Right cardiac atrium (tissue), 5 donors: ENCODE measurements at regions not wholly inside any gene's neighbourhood (a gene's known extent, or its start where the extent isn't known, plus 50 kb on each side); places are given as distances from the start of the nearest gene placed in this dataset.

ENCODE experiments used
- ATAC-seq, 2 donors: fragments of 200-7000 bp; cut with Tn5 transposase; one replicate each; pipeline versions ENCODE4 v1.8.0 to v1.9.1; 2020; ENCODE audit warnings: moderate library complexity in 2 of 2, mild to moderate bottlenecking in 1 of 2
- DNase-seq, 3 donors: peaks; one replicate each; pipeline ENCODE4 v3.0.0-alpha.2; 2020
- H3K27ac ChIP-seq: one replicate; pipeline ENCODE4 v1.5.1; 2013; ENCODE audit warnings: mild to moderate bottlenecking, low read length, control low read depth, moderate library complexity
- H3K27me3 ChIP-seq: one replicate; pipeline ENCODE4 v1.6.1; 2013; ENCODE audit not compliant: control insufficient read depth, insufficient read depth
- H3K4me1 ChIP-seq: one replicate; pipeline ENCODE4 v1.6.1; 2013; ENCODE audit warnings: low read length; ENCODE audit not compliant: control insufficient read depth, insufficient read depth
- H3K4me3 ChIP-seq: one replicate; pipeline ENCODE4 v1.5.1; 2013; ENCODE audit warnings: low read length, control low read depth
- H3K9me3 ChIP-seq: one replicate; pipeline ENCODE4 v1.6.1; 2013; ENCODE audit warnings: low read length; ENCODE audit not compliant: control insufficient read depth
- WGBS: extraction: QIAGEN DNeasy Blood & Tissue Kit; methylation state at CpG from one replicate; pipeline ENCODE4 v1.1.7; 2013; 5-methylcytosine and 5-hydroxymethylcytosine counted together
- intact Hi-C, 4 donors: fragments of 100-400 bp; cut with DNase I; formaldehyde crosslinking; loops; one replicate each; pipeline versions ENCODE4 v1.11.0 to v1.14.0; 2022 to 2023
- donor health status: healthy with polysubstance abuse.
- donor health status: DM: no; HTN: yes; CAD: no.
- donor health status: DM: no; HTN: no; CAD: no.
- donor health status: DM: no; HTN: yes; CAD: no; lungs with severe emphysema.
- donor health status: DM: yes; HTN: yes; CAD: no.

GRCh38 chr15:69853544-69853951 is 244.2 kb downstream of the TLE3 start:
- Histone ChIP-seq H3K9me3 (no peaks in the 10 kb centered on the region), H3K27me3 (no peaks in the 10 kb centered on the region), H3K4me3 (no peak overlapping the region), H3K4me1 (no peaks in the 10 kb centered on the region), H3K27ac (no peak overlapping the region)
- 81% methylated on average over 6 of the region's 6 CpGs for WGBS
- DNase-seq (no peak), ATAC-seq (peak in 1 of 2 donors; percentile 32)
- intact Hi-C loops = no loop called here

- DNase-seq (no peak), ATAC-seq (no peak)
- no peaks in the 10 kb centered on the region for H3K4me1 ChIP-seq
- H3K27me3 ChIP-seq = no peaks in the 10 kb centered on the region
- H3K4me3 ChIP-seq = no peak overlapping the region
- 73% methylated on average over 4 of the region's 4 CpGs for WGBS
- H3K9me3 ChIP-seq = no peaks in the 10 kb centered on the region
- intact Hi-C loops = no loop called here
- H3K27ac ChIP-seq = no peak overlapping the region
Measured at GRCh38 chr15:69854001-69854400, 243.7 kb downstream of the TLE3 start.

GRCh38 chr15:69854521-69855181 is 243.1 kb downstream of the TLE3 start:
- Histone ChIP-seq H3K27me3 (no peaks in the 10 kb centered on the region), H3K9me3 (no peaks in the 10 kb centered on the region), H3K4me3 (no peak overlapping the region), H3K4me1 (no peaks in the 10 kb centered on the region), H3K27ac (no peak overlapping the region)
- DNase-seq (no peak), ATAC-seq (no peak)
- WGBS = 55% methylated on average over 11 of the region's 11 CpGs
- intact Hi-C loops = no loop called here

GRCh38 chr15:69855258-69856000 is 242.3 kb downstream of the TLE3 start:
- DNase-seq = no peak
- intact Hi-C loops = no loop called here

GRCh38 chr15:69857250-69857649 is 240.5 kb downstream of the TLE3 start:
- no peaks in the 10 kb centered on the region for H3K27me3 ChIP-seq
- intact Hi-C loops = no loop called here
- DNase-seq (no peak), ATAC-seq (no peak)
- H3K9me3 ChIP-seq = no peaks in the 10 kb centered on the region
- H3K4me3 ChIP-seq = no peak overlapping the region
- H3K27ac ChIP-seq = no peak overlapping the region
- no peaks in the 10 kb centered on the region for H3K4me1 ChIP-seq
- 93% methylated on average over 6 of the region's 6 CpGs for WGBS

More at GRCh38 chr15:69855258-69856000, 242.3 kb downstream of the TLE3 start:
- Histone ChIP-seq H3K27me3 (no peaks in the 10 kb centered on the region), H3K4me1 (no peaks in the 10 kb centered on the region), H3K4me3 (no peak overlapping the region), H3K27ac (no peak overlapping the region), H3K9me3 (no peaks in the 10 kb centered on the region)
- no peak for ATAC-seq
- 90% methylated on average over 13 of the region's 13 CpGs for WGBS

- Histone ChIP-seq H3K4me1 (no peaks in the 10 kb centered on the region), H3K4me3 (no peak overlapping the region), H3K27ac (no peak overlapping the region), H3K9me3 (no peaks in the 10 kb centered on the region), H3K27me3 (no peaks in the 10 kb centered on the region)
- WGBS = 74% methylated on average over 10 of the region's 10 CpGs
- intact Hi-C loops = no loop called here
- no peak for DNase-seq
- no peak for ATAC-seq
Measured at GRCh38 chr15:69857686-69858391, 239.9 kb downstream of the TLE3 start.

- no peak overlapping the region for H3K4me3 ChIP-seq
- ATAC-seq (no peak), DNase-seq (no peak)
- intact Hi-C loops = no loop called here
- WGBS = 90% methylated on average over 5 of the region's 5 CpGs
- H3K27me3 ChIP-seq = no peaks in the 10 kb centered on the region
- H3K4me1 ChIP-seq = no peaks in the 10 kb centered on the region
- no peaks in the 10 kb centered on the region for H3K9me3 ChIP-seq
- no peak overlapping the region for H3K27ac ChIP-seq
Measured at GRCh38 chr15:69858456-69858855, 239.3 kb downstream of the TLE3 start.

- DNase-seq (no peak), ATAC-seq (no peak)
- WGBS = 95% methylated on average over 5 of the region's 5 CpGs
- H3K9me3 ChIP-seq = no peaks in the 10 kb centered on the region
- H3K27me3 ChIP-seq = no peaks in the 10 kb centered on the region
- no peak overlapping the region for H3K27ac ChIP-seq
- intact Hi-C loops = no loop called here
- H3K4me1 ChIP-seq = no peaks in the 10 kb centered on the region
- H3K4me3 ChIP-seq = no peak overlapping the region
Measured at GRCh38 chr15:69859866-69860265, 237.9 kb downstream of the TLE3 start.

GRCh38 chr15:69860321-69860720 is 237.4 kb downstream of the TLE3 start:
- DNase-seq (no peak), ATAC-seq (no peak)
- Histone ChIP-seq H3K4me1 (no peaks in the 10 kb centered on the region), H3K9me3 (no peaks in the 10 kb centered on the region), H3K4me3 (no peak overlapping the region), H3K27ac (no peak overlapping the region), H3K27me3 (no peaks in the 10 kb centered on the region)
- intact Hi-C loops = no loop called here
- WGBS = 88% methylated on average over 7 of the region's 7 CpGs

- ATAC-seq (no peak), DNase-seq (no peak)
- intact Hi-C loops = no loop called here
- H3K9me3 ChIP-seq = no peaks in the 10 kb centered on the region
- 60% methylated on average over 9 of the region's 9 CpGs for WGBS
- no peaks in the 10 kb centered on the region for H3K4me1 ChIP-seq
- no peaks in the 10 kb centered on the region for H3K27me3 ChIP-seq
- H3K4me3 ChIP-seq = no peak overlapping the region
- H3K27ac ChIP-seq = no peak overlapping the region
Measured at GRCh38 chr15:69860921-69861320, 236.8 kb downstream of the TLE3 start.
